ENCODE measurements at regions not wholly inside any gene's neighbourhood (a gene's known extent, or its start where the extent isn't known, plus 50 kb on each side); places are given as distances from the start of the nearest gene placed in this dataset.

DNA sequence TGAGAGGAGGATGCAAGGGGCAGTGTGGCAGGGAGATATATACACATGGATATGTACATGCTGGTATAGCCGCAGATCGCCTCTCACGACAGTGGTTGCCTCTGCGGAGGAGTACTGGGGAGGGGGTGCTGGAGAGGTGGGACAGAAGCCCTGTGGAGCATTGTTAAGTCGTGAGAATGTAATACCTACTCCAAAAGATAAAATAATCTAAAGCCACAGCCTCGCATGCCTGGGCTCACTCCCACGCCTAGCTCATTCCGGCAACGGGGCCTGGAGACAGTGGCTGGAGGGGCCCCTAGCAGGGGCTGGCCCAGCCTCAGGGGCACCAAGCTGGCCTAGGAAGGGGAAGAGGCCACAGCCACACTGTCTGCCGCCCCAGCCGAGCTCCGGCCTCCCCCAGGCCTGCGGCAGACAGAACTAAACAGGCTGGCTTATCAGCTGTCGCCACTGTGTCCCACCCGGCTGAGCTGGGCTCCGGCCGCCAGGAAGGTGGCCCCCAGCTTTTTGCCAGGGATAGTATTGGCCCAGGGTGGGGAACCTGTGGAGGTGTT is 65.1 kb upstream of the LCTL start:
- TF ChIP-seq USF1 (IDR thresholded peaks at IDR 0.05) (no peak), CEBPB (IDR thresholded peaks at IDR 0.05) (no peak), EP300 (IDR thresholded peaks at IDR 0.05; ENCODE audit: borderline replicate concordance) (no peak), YY1 (IDR thresholded peaks at IDR 0.05; ENCODE audit: low read depth) (no peak), NFIC (IDR thresholded peaks at IDR 0.05) (no peak), FOXM1 (IDR thresholded peaks at IDR 0.05; ENCODE audit: borderline replicate concordance, low read depth) (no peak), MAX (IDR thresholded peaks at IDR 0.05) (no peak), REST (IDR thresholded peaks at IDR 0.05; ENCODE audit: low read depth) (no peak), CREB1 (IDR thresholded peaks at IDR 0.05; ENCODE audit: low read depth) (no peak), TEAD4 (IDR thresholded peaks at IDR 0.05) (no peak), ZBTB7A (IDR thresholded peaks at IDR 0.05; ENCODE audit: low read depth) (no peak), TAF1 (IDR thresholded peaks at IDR 0.05; ENCODE audit: low read depth) (no peak), TCF12 (IDR thresholded peaks at IDR 0.05; ENCODE audit: low read depth) (no peak)

GRCh38 chr15:66631616-66632263 is 65.9 kb upstream of the LCTL start:
- TF ChIP-seq USF1 (IDR thresholded peaks at IDR 0.05) (no peak), RAD21 (IDR thresholded peaks at IDR 0.05; ENCODE audit: low read depth) (no peak), TEAD4 (IDR thresholded peaks at IDR 0.05) (no peak)

- TF ChIP-seq CREB1 (IDR thresholded peaks at IDR 0.05; ENCODE audit: low read depth) (no peak), EGR1 (IDR thresholded peaks at IDR 0.05) (no peak), NFIC (IDR thresholded peaks at IDR 0.05) (no peak), ZBTB7A (IDR thresholded peaks at IDR 0.05; ENCODE audit: low read depth) (no peak), REST (IDR thresholded peaks at IDR 0.05; ENCODE audit: low read depth) (no peak), MAX (IDR thresholded peaks at IDR 0.05) (no peak), FOXM1 (IDR thresholded peaks at IDR 0.05; ENCODE audit: borderline replicate concordance, low read depth) (no peak), YY1 (IDR thresholded peaks at IDR 0.05; ENCODE audit: low read depth) (no peak), TCF12 (IDR thresholded peaks at IDR 0.05; ENCODE audit: low read depth) (no peak), USF1 (IDR thresholded peaks at IDR 0.05) (no peak), TEAD4 (IDR thresholded peaks at IDR 0.05) (no peak), CEBPB (IDR thresholded peaks at IDR 0.05) (no peak), EP300 (IDR thresholded peaks at IDR 0.05; ENCODE audit: borderline replicate concordance) (no peak), RAD21 (IDR thresholded peaks at IDR 0.05; ENCODE audit: low read depth) (no peak), TAF1 (IDR thresholded peaks at IDR 0.05; ENCODE audit: low read depth) (no peak)
Measured at GRCh38 chr15:66633041-66633937, 67.5 kb upstream of the LCTL start.

GRCh38 chr15:66633938-66634250 is 68.1 kb upstream of the LCTL start:
- TF ChIP-seq REST (IDR thresholded peaks at IDR 0.05; ENCODE audit: low read depth) (no peak), TCF12 (IDR thresholded peaks at IDR 0.05; ENCODE audit: low read depth) (no peak), CREB1 (IDR thresholded peaks at IDR 0.05; ENCODE audit: low read depth) (no peak), EGR1 (IDR thresholded peaks at IDR 0.05) (no peak), NFIC (IDR thresholded peaks at IDR 0.05) (no peak), ZBTB7A (IDR thresholded peaks at IDR 0.05; ENCODE audit: low read depth) (no peak), CEBPB (IDR thresholded peaks at IDR 0.05) (no peak), EP300 (IDR thresholded peaks at IDR 0.05; ENCODE audit: borderline replicate concordance) (no peak), USF1 (IDR thresholded peaks at IDR 0.05) (no peak), YY1 (IDR thresholded peaks at IDR 0.05; ENCODE audit: low read depth) (no peak), TEAD4 (IDR thresholded peaks at IDR 0.05) (no peak), FOXM1 (IDR thresholded peaks at IDR 0.05; ENCODE audit: borderline replicate concordance, low read depth) (no peak), MAX (IDR thresholded peaks at IDR 0.05) (no peak), TAF1 (IDR thresholded peaks at IDR 0.05; ENCODE audit: low read depth) (no peak), RAD21 (IDR thresholded peaks at IDR 0.05; ENCODE audit: low read depth) (no peak)

Measured in Ishikawa (cell line).